Fibroblast of lung (primary cell): ENCODE measurements at regions not wholly inside any gene's neighbourhood (a gene's known extent, or its start where the extent isn't known, plus 50 kb on each side); places are given as distances from the start of the nearest gene placed in this dataset.

Experiments used
- DNase-seq, 2 donors: peaks; one replicate each; pipeline versions ENCODE4 v3.0.0 to v3.0.0-alpha.2; 2010; ENCODE audit warnings: low read depth in 2 of 2
- H2AFZ ChIP-seq: 2 replicates; pipeline ENCODE4 v1.5.1; 2012; ENCODE audit warnings: low read length, control low read depth, inconsistent platforms
- H3K27ac ChIP-seq: 2 replicates; pipeline ENCODE4 v1.5.1; 2011; ENCODE audit warnings: low read length, control low read depth; ENCODE audit not compliant: insufficient read depth
- H3K27me3 ChIP-seq: 2 replicates; pipeline ENCODE4 v1.5.1; 2011; ENCODE audit warnings: mild to moderate bottlenecking, low read length; ENCODE audit not compliant: control insufficient read depth, insufficient read depth
- H3K36me3 ChIP-seq: 2 replicates; pipeline ENCODE4 v1.5.1; 2011; ENCODE audit warnings: low read length; ENCODE audit not compliant: control insufficient read depth, insufficient read depth
- H3K4me1 ChIP-seq: 2 replicates; pipeline ENCODE4 v1.5.1; 2011; ENCODE audit warnings: low read length; ENCODE audit not compliant: control insufficient read depth, insufficient read depth; ENCODE audit errors: extremely low read depth
- H3K4me2 ChIP-seq: 2 replicates; pipeline ENCODE4 v1.5.1; 2011; ENCODE audit warnings: low read length, control low read depth; ENCODE audit not compliant: insufficient read depth; ENCODE audit errors: extremely low read depth
- H3K4me3 ChIP-seq, 4 experiments: fragments of 200-600 bp in 1 of 4; sonication (generic) in 1 of 4; replicated peaks in 1 of 4; 2 replicates each; pipeline ENCODE4 v1.5.1; 2011 to 2016; ENCODE audit warnings: low read length in 4 of 4, low read depth in 3 of 4, mild to moderate bottlenecking in 3 of 4, control low read depth in 2 of 4, inconsistent platforms in 1 of 4, mixed read lengths in 1 of 4; ENCODE audit not compliant: insufficient read depth in 1 of 4; ENCODE audit errors: control extremely low read depth in 1 of 4
- H3K79me2 ChIP-seq: 2 replicates; pipeline ENCODE4 v1.5.1; 2012; ENCODE audit warnings: mild to moderate bottlenecking, low read length, inconsistent platforms; ENCODE audit not compliant: control insufficient read depth, insufficient read depth
- H3K9ac ChIP-seq: 2 replicates; pipeline ENCODE4 v1.5.1; 2011; ENCODE audit warnings: mild to moderate bottlenecking, low read length, control low read depth; ENCODE audit not compliant: insufficient read depth
- H3K9me3 ChIP-seq: 2 replicates; pipeline ENCODE4 v1.5.1; 2012; ENCODE audit warnings: low read depth, low read length; ENCODE audit not compliant: control insufficient read depth, insufficient read depth
- H4K20me1 ChIP-seq: 2 replicates; pipeline ENCODE4 v1.5.1; 2011; ENCODE audit warnings: low read length; ENCODE audit not compliant: control insufficient read depth, insufficient read depth; ENCODE audit errors: extremely low read depth
- CTCF ChIP-seq, 2 donors: IDR thresholded peaks in 1 of 2; conservative IDR thresholded peaks in 1 of 2; 1 replicate in 1 of 2; 2 replicates in 1 of 2; pipeline ENCODE4 v1.5.1; 2011 to 2012; ENCODE audit warnings: low read length in 2 of 2, control low read depth in 1 of 2, inconsistent platforms in 1 of 2, low read depth in 1 of 2, mild to moderate bottlenecking in 1 of 2
- EZH2 ChIP-seq: IDR thresholded peaks from 2 replicates; pipeline ENCODE4 v1.5.1; 2012; ENCODE audit warnings: low read length, control low read depth, mild to moderate bottlenecking; ENCODE audit errors: missing control alignments

GRCh38 chr7:55286666-55287065, 78.5 kb upstream of the LANCL2 start:
- H3K4me1 ChIP-seq: no peaks in the 10 kb centered on the region
- H3K4me3 ChIP-seq: no peak overlapping the region
- peaks cover 14% of the 10 kb centered on the region for H3K27me3 ChIP-seq
- H3K9ac ChIP-seq: no peak overlapping the region
- no peaks in the 10 kb centered on the region for H3K79me2 ChIP-seq
- no peak overlapping the region for H2AFZ ChIP-seq
- H3K36me3 ChIP-seq: no peaks in the 10 kb centered on the region
- H3K4me2 ChIP-seq: no peak overlapping the region
- no peak for DNase-seq
- TF ChIP-seq EZH2: no peak
- no peak for TF ChIP-seq CTCF (conservative IDR thresholded peaks at IDR 0.05 in 1 of 2, IDR thresholded peaks at IDR 0.05 in 1 of 2; ENCODE audit: low read depth in 1 of 2, low read length in 2 of 2)
- no peaks in the 10 kb centered on the region for H4K20me1 ChIP-seq
- no peak overlapping the region for H3K27ac ChIP-seq
- H3K9me3 ChIP-seq: no peaks in the 10 kb centered on the region

- no peak overlapping the region for H2AFZ ChIP-seq
- H3K79me2 ChIP-seq: no peaks in the 10 kb centered on the region
- no peaks in the 10 kb centered on the region for H3K4me1 ChIP-seq
- H3K4me3 ChIP-seq: no peak overlapping the region
- H3K9ac ChIP-seq: no peak overlapping the region
- peaks cover 14% of the 10 kb centered on the region for H3K27me3 ChIP-seq
- H3K4me2 ChIP-seq: no peak overlapping the region
- DNase-seq: peak in 1 of 2 donors; percentile 11
- no peak overlapping the region for H3K27ac ChIP-seq
- TF ChIP-seq EZH2: no peak
- no peak for TF ChIP-seq CTCF (conservative IDR thresholded peaks at IDR 0.05 in 1 of 2, IDR thresholded peaks at IDR 0.05 in 1 of 2; ENCODE audit: low read depth in 1 of 2, low read length in 2 of 2)
- no peaks in the 10 kb centered on the region for H4K20me1 ChIP-seq
- no peaks in the 10 kb centered on the region for H3K9me3 ChIP-seq
- H3K36me3 ChIP-seq: no peaks in the 10 kb centered on the region
These were observed 76.9 kb upstream of the LANCL2 start for GRCh38 chr7:55288070-55288824.

- H3K4me2 ChIP-seq: no peak overlapping the region
- no peak overlapping the region for H2AFZ ChIP-seq
- H3K9ac ChIP-seq: no peak overlapping the region
- no peaks in the 10 kb centered on the region for H3K36me3 ChIP-seq
- no peaks in the 10 kb centered on the region for H3K9me3 ChIP-seq
- no peak overlapping the region for H3K27ac ChIP-seq
- no peaks in the 10 kb centered on the region for H3K79me2 ChIP-seq
- H3K27me3 ChIP-seq: peaks cover 11% of the 10 kb centered on the region
- DNase-seq: no peak
- H3K4me3 ChIP-seq: no peak overlapping the region
- no peak for TF ChIP-seq EZH2
- no peaks in the 10 kb centered on the region for H4K20me1 ChIP-seq
- no peaks in the 10 kb centered on the region for H3K4me1 ChIP-seq
These were observed 69.1 kb upstream of the LANCL2 start for GRCh38 chr7:55296070-55296469.
